GM12872 (cell line): ENCODE measurements at regions not wholly inside any gene's neighbourhood (a gene's known extent, or its start where the extent isn't known, plus 50 kb on each side); places are given as distances from the start of the nearest gene placed in this dataset.

ENCODE experiments used
- TF ChIP-seq, protein P1 (sequence below): IDR thresholded peaks from 3 replicates; pipeline ENCODE4 v1.5.1; 2011; ENCODE audit warnings: low read depth, mild to moderate bottlenecking, low read length, moderate library complexity; ENCODE audit not compliant: insufficient read depth

DNA sequence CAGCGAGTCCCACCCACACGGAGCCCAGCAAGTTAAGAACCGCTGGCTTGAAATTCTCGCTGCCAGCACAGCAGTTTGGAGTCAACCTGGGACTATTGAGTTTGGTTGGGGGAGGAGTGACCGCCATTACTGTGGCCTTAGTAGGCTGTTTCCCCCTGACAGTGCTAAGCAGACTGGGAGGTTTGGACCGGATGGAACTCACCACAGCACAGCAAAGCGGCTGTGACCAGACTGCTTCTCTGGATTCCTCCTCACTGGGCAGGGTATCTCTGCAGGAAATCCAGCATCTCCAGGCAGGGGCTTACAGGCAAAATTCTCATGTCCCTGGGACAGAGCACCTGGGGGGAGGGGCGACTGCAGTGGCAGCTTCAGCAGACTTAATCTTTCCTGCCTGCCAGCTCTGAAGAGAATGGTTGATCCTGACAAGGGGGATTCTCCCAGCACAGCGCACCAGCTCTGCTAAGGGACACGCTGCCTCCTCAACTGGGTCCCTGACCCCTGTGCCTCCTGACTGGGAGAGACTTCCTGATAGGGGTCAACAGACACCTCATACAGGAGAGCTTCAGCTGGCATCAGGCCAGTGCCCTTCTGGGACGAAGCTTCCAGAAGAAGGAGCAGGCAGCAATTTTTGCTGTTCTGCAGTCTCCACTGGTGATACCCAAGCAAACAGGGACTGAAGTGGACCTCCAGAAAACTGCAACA lies 425.4 kb downstream of the NYAP2 start:
- TF ChIP-seq, protein P1, sequence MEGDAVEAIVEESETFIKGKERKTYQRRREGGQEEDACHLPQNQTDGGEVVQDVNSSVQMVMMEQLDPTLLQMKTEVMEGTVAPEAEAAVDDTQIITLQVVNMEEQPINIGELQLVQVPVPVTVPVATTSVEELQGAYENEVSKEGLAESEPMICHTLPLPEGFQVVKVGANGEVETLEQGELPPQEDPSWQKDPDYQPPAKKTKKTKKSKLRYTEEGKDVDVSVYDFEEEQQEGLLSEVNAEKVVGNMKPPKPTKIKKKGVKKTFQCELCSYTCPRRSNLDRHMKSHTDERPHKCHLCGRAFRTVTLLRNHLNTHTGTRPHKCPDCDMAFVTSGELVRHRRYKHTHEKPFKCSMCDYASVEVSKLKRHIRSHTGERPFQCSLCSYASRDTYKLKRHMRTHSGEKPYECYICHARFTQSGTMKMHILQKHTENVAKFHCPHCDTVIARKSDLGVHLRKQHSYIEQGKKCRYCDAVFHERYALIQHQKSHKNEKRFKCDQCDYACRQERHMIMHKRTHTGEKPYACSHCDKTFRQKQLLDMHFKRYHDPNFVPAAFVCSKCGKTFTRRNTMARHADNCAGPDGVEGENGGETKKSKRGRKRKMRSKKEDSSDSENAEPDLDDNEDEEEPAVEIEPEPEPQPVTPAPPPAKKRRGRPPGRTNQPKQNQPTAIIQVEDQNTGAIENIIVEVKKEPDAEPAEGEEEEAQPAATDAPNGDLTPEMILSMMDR = no peak

DNA sequence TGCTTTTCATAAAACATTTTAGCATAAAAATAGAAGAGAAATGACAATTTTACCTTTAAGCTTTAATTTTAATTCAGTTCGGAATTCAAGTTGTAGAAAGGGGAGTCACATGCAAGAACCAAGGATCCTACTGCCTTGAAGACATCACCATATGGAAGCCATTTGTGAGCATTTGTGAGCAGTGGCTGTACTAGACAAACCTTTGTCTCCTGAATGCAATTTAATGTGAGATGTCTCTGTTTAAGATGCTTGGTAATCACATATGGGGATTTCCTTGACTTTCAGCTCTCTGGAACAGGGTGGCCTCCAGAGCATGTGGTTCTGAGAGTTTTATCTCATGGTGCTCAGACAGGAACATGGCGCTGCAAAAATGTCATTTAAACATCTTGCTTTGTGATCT lies 421.8 kb downstream of the NYAP2 start:
- TF ChIP-seq, protein P1 = no peak

DNA sequence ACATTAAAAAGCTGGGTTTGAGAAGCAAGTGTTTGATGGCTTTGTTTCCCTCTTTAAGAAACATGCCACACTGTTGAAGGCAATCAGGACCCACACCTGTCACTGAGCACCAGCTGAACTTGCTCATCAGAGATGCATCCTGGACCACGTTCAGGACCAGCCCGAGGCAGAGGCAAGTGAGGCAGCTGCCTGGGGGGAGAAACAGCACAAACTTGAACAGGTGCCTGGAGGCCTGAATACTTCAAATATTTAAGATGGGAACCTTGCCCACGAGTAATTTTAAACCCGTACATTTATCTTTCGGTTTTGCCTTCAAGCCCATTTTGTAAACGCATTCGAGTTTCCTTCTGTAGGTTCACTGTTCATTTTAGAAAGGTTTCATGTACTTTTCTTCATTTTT lies 421.3 kb downstream of the NYAP2 start:
- TF ChIP-seq, protein P1 = no peak

DNA sequence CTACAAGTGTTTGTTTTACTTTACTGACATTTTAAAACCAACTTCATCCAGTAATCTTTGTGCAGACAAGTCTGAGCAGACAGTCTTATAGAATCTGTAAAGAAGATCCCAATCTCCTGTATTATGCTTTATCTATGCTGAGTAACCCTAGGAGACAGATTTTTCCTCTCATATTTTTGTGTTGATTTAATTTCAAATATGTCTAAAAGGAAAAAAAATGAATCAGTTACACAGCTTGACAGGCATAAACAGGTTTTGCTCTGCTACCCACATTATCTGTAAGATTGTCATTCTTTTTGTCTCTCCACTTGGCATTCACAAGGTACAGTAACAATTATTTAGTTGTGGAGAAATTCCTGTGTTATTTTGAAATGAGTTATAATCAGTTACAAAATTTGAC lies 415.0 kb downstream of the NYAP2 start:
- TF ChIP-seq, protein P1 = no peak

DNA sequence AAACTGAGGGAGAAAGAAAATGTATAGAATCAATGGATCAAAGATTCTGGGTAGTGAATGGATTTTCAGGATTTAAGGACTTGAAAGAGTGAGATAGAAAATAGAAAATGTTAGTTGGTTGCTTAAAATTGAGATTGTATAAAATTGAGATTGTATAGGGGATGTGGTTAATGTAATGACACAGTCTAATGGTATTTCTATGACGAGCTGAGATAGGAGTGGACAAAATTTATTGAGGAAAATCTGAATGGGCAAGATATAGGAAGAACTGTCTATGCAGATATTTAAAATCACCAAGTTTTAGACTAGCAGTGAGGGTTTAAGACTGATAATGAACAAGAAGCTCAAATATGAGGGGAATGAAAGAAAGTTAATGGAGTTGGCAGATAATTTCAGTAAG lies 406.6 kb downstream of the NYAP2 start:
- TF ChIP-seq, protein P1 = no peak

DNA sequence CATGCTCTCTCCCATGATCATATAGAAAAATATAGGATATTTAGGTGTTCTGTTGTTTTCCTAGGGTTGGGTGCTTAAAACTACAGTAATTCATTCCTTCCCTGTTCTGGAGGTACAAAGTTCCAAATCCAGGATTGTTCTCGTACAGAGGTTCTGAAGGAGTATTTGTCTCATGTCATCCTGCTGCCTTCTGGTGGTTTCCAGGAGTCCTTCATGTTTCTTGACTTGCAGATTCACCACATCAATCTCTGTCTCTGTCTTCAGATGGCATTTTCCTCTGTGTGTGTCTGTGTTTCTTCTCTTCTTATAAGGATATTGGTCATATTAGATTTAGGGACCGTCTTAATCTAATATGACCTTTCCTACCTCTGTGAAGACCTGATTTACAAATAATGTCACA lies 397.9 kb downstream of the NYAP2 start:
- TF ChIP-seq, protein P1 = no peak

DNA sequence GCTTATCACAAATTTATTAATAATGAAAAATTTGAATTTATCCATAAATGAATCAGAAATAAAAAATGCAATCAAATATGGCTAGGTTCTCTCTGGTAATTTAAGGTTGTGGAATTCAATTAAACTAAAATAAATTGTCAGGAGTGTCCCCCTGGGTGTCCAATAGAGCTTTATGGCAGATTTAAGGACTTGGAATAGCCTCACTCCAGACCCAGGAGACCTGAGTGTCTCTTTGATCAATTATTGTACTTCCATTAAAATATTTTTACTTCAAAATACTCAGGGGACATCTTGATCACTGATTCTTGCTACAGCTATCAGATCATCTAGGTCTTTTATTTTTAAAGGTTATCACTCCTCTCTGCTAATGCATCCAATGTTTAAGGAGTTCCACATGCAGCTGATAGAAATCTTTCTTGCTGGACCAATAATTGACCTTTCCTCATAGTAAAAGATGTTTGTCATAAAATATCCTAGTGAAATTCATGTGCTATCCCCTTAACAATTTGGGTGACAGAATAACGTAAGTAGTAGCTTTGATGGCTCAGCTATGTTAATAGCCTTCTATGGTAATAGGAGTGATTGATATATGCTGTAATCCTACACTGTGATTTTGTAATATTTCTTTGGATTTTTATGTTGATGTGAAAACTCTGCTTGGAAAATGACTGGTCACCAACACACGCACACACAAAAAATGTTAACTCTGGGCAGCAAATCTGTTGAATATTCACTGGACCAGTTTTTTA lies 395.3 kb downstream of the NYAP2 start:
- TF ChIP-seq, protein P1 = no peak
